22Rv1 (cell line): ENCODE measurements at regions not wholly inside any gene's neighbourhood (a gene's known extent, or its start where the extent isn't known, plus 50 kb on each side); places are given as distances from the start of the nearest gene placed in this dataset.

Source experiments
- CTCF ChIP-seq: fragments of 450-650 bp; IDR thresholded peaks from 2 replicates; pipeline ENCODE4 v1.5.1; 2017; ENCODE audit warnings: mild to moderate bottlenecking
- ZFX ChIP-seq: fragments of 450-650 bp; IDR thresholded peaks from 2 replicates; pipeline ENCODE4 v1.6.1; 2017; ENCODE audit warnings: antibody characterized with exemption, borderline replicate concordance

GRCh38 chr9:31232485-31232884 is 1152.0 kb upstream of the ACO1 start:
- TF ChIP-seq CTCF, result no peak
- no peak for TF ChIP-seq ZFX
